RCC 7860 (cell line): ENCODE measurements at regions not wholly inside any gene's neighbourhood (a gene's known extent, or its start where the extent isn't known, plus 50 kb on each side); places are given as distances from the start of the nearest gene placed in this dataset.
A peak's percentile ranks its signal among the peaks of the same experiment; 100 is the strongest.

Source experiments
- DNase-seq: peaks from one replicate; pipeline ENCODE4 v3.0.0-alpha.2; 2015; ENCODE audit warnings: low spot score
- FAIRE-seq: peaks from 2 replicates; lab custom pipeline; 2012; peaks lifted over from hg19 to GRCh38; lab: Jason Lieb, UNC

- DNase-seq (no peak), FAIRE-seq (no peak)
These were observed 165.1 kb upstream of the NABP1 start for GRCh38 chr2:191512874-191513273.

DNA sequence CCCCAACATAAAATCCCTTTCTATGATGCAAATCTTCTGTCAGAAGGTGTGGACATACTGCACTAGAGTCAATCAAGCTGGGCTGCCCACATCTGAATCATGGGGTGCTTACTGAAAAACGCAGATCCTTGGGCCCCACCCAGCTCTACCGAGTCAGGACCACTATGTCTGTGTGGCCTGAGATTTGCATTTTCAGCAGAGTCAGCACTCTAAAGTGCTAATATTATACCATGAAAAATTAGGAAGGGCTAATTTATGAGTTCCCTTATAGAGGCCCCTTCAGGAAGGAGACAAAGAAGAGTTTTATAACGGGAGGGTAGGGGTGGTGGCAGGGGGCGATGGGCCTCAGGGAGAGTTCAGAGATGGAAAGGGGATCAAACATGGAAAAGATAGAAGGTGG, 163.3 kb upstream of the NABP1 start:
- no peak for DNase-seq
- FAIRE-seq: no peak

GRCh38 chr2:191515551-191515950, 162.4 kb upstream of the NABP1 start:
- no peak for DNase-seq
- FAIRE-seq: no peak

- FAIRE-seq: no peak
- no peak for DNase-seq
These were observed 161.7 kb upstream of the NABP1 start for GRCh38 chr2:191516260-191516659.

GRCh38 chr2:191521608-191522208, 156.2 kb upstream of the NABP1 start:
- peak; percentile 38 for DNase-seq
- peak; percentile 67 for FAIRE-seq

GRCh38 chr2:191522478-191523120, 155.3 kb upstream of the NABP1 start:
- FAIRE-seq (no peak), DNase-seq (no peak)

DNA sequence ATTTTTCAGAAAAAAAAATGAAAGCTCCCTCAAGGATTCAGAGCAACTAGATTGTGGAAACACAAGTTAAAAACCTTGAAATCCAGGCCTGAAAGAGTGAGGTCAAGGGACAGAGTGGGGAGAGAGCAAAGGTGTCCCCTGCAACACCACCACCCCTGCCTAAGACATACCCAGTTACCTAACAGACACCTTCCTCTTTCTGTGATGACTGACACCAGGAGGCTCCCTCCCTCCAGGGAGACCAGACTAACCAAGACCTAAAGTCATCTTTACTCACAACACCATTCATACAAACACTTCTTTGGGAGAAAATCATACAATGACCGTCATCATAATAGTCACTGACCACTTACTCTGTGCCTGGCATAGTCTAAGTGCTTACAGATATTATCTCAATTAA, 151.8 kb upstream of the NABP1 start:
- FAIRE-seq: no peak
- no peak for DNase-seq

GRCh38 chr2:191526536-191526935, 151.4 kb upstream of the NABP1 start:
- FAIRE-seq (no peak), DNase-seq (no peak)

DNA sequence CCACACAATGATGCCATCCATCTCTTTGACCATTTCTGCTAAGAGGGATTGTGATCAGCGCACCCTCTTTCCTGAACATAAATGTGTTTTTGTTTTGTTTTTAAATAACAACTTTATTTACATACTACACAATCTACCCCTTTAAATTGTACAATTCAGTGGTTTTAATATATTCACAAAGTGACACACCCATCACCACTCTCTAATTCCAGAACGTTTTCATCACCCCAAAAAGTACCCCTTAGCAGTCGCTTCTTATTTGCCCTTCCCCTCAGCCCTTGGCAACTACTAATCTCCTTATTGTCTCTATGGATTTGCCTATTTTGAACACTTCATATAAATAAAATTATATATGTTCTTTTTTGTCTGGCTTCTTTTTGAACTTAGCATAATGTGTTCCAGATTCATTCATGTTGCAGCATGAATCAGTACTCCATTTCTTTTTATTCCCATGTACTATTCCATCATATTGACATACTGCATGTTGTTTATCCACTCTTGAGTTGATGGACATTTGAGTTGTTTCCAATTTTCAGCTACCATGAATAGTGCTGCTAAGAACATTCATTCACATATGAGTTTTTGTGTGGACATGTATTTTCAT, 150.9 kb upstream of the NABP1 start:
- no peak for DNase-seq
- FAIRE-seq: no peak

DNA sequence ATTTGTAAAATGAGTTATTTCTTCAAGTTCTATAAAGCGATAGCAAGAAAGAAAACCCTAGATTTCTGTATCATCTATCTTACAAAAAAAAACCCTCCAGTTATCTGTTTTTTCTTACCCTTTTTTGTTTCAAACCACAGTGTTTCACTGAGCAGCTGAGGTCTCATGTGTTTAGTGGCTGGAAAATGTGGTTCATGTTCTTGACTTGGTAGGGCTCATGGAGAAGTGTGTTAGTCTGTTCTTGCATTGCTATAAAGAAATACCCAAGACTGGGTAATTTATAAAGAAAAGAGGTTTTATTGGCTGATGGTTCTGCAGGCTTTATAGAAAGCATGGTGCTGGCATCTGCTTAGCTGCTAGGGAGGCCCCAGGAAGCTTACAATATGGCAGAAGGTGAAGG, 147.3 kb upstream of the NABP1 start:
- FAIRE-seq: no peak
- no peak for DNase-seq

DNA sequence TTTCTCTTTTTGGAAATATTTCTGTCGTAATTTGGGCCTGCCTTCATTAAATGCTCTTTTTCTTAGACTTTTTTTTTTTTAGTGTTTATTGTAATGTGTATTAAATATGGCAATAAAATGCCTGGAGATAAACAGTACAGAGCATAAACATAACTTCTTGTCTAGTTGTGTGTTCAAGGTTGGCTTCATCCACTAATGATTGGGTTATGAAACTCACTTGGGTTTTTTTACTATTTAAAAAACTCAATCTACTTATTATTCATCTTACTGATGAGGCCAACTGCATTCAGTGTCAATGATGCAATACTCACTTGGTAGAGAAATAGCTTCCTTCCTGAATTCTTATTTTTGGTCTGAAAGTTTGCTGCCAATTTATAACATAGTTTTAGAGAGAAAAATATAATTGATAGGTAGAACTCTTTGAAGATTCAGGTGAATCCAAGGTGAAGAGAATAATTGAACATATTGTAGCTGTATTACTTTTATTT, 144.2 kb upstream of the NABP1 start:
- FAIRE-seq (no peak), DNase-seq (no peak)

DNA sequence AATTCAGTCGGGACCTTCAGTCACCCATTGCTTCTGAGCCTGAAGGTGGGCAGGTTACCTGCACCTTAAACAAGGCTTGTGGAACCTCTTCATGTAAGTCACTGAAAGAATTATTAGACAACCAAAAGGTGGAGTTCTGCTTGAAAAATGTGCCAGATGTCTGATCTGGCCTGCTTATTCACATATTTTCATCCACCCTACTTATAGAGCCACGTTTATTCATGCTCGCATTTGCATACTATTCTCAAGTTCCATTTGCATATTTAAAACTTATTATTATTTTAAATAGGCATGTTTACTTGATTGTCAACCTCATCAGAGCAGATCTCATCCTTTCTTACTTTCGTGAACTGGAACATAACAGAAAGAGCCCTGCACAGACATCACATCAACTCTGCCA, 140.0 kb upstream of the NABP1 start:
- FAIRE-seq: no peak

DNA sequence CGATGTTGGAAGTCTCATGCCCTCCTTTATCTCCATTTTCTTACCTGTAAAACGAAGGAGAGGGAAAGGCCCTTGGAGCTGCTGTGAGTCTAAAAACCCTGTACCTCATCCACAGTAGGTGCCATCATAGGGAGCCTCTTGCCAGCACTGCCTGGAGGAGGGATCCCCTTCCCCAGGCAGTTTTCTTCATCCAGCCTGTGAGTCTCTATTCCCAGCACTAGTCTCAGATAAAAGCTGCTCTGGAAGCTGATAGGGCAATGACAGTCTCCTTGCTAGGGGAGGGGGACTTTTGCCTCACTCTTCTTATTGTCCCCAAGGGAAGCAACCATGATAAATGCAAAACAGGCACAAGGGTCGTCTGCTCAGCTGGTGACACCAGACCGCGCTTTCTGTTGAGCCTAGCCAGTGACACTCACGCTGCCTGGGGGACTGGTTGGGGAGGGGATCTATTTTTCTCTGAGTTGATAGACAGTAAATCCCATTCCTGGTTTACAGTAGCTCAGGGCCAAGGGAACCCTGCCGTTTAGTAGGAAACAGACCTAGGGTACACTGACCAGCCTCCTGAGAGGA, 139.5 kb upstream of the NABP1 start:
- FAIRE-seq: no peak
- no peak for DNase-seq

More for the DNA sequence above, 140.0 kb upstream of the NABP1 start:
- DNase-seq: no peak

GRCh38 chr2:191539068-191539467, 138.9 kb upstream of the NABP1 start:
- no peak for FAIRE-seq

GRCh38 chr2:191540681-191541080, 137.3 kb upstream of the NABP1 start:
- DNase-seq: no peak
- FAIRE-seq: no peak

More at GRCh38 chr2:191539068-191539467, 138.9 kb upstream of the NABP1 start:
- no peak for DNase-seq

DNA sequence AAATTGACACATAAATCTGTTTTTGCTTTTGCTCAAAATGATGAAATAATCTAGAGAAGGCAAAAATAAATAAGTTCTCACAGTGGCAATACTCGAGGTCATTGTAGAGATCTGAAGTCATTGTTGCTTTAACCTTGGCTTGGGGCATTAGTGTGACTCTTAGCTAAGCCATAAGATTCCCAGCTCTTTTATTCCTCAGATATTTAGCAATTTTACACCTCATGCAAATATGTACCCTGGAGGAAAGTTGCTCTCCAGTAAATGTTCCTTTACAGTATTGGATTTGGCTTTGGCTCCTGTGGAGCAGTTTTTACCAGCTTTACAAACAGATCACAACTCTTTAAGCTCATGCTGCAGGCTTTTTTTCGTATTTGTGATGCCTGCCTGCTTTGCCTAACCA, 134.2 kb upstream of the NABP1 start:
- FAIRE-seq: no peak
- DNase-seq: no peak

GRCh38 chr2:191544461-191545062, 133.4 kb upstream of the NABP1 start:
- FAIRE-seq: no peak

GRCh38 chr2:191545361-191545760, 132.6 kb upstream of the NABP1 start:
- FAIRE-seq (no peak), DNase-seq (no peak)

More at GRCh38 chr2:191544461-191545062, 133.4 kb upstream of the NABP1 start:
- no peak for DNase-seq

GRCh38 chr2:191552066-191552465, 125.9 kb upstream of the NABP1 start:
- DNase-seq: no peak
- FAIRE-seq: no peak

DNA sequence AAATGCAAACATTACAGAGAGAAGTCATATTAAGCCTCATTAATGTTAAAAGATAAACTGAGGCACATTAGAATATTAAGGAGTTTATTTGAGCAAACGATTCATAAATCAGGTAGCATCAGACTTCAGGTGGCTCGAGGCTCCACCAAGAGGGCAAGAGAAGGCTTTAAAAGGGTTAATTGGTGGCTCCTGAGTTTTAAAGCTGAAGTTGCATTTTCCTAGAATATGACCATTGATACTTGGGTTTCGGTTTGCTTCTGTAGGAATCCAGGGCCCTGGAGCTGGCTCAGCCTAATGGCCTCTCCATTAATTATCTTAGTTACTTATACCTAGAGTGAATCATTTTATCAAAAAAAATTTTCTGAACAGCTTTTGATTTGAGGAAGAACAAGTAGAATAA, 123.7 kb upstream of the NABP1 start:
- FAIRE-seq: no peak
- no peak for DNase-seq

DNA sequence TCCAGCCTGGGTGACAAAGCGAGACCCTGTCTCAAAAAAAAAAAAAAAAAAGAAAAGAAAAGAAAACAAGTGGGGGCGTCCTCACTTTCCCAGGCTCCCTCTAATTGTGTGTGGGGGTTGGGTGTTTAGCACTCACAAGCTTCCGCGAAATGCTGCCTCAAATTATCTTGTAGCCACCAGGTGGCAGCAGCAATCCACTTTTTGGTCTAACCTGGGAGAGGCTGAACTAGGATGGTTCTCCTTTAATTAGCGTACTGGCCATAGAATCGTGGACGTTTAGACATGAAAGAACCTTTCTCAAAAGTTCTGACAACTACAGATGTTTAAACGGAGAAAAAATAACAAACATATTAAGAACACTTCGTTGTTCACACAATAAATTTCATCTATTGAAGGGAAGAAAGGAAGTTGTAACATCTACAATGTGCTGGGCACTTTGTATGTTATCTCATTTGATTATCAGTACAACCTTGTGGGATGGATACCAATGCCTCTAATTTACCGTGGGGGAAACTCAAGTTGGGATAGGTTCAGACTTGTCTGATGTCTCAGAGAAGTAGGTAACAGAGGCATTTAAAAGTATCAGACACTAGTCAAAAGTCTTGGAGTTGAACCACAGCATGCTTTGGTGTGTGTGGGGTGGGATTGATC, 122.7 kb upstream of the NABP1 start:
- peak; percentile 57 for DNase-seq
- peak; percentile 73 for FAIRE-seq
